ENCODE measurements at regions not wholly inside any gene's neighbourhood (a gene's known extent, or its start where the extent isn't known, plus 50 kb on each side); places are given as distances from the start of the nearest gene placed in this dataset.

GRCh38 chr12:107477018-107477417 lies 208.6 kb upstream of the PWP1 start:
- no peaks in the 10 kb centered on the region for H3K36me3 ChIP-seq (ENCODE audit: control insufficient read depth, insufficient read depth, low read length)
- DNase-seq (ENCODE audit: extremely low read depth in 1 of 4, low spot score in 3 of 4) (no peak), ATAC-seq (no peak), FAIRE-seq (no peak)
- no peak overlapping the region for H2AFZ ChIP-seq (ENCODE audit: low read depth, low read length)
- ChIA-PET CTCF (ENCODE audit: low intra/inter-chr PET ratio) (no interaction called here), POLR2A (interaction anchor here (0.6 kb wide), 1 partner anchor 9 kb away, joined by 3 read pairs; no protein-coding TSS in a partner anchor)
- in situ Hi-C loops (cut with MboI) (no loop called here), intact Hi-C loops (cut with micrococcal nuclease) (no loop called here)
- H3K9me1 ChIP-seq (ENCODE audit: control insufficient read depth, insufficient read depth, low read length), result no peaks in the 10 kb centered on the region
- H3K4me2 ChIP-seq (ENCODE audit: insufficient read depth, low read length), result no peak overlapping the region
- BruUV-seq (replicated peaks), result no TSS peak
- H3K27me3 ChIP-seq (ENCODE audit: control insufficient read depth in 2 of 2, insufficient read depth in 2 of 2, low read length in 2 of 2), result no peaks in the 10 kb centered on the region; a peak in 2 of 5 replicates
- no peak overlapping the region for H3K9ac ChIP-seq (ENCODE audit: insufficient read depth in 1 of 2, low read depth in 2 of 2, low read length in 2 of 2)
- no peaks in the 10 kb centered on the region for H3K4me1 ChIP-seq (replicated peaks in 1 of 2; ENCODE audit: control insufficient read depth in 2 of 2, insufficient read depth in 2 of 2, low read length in 2 of 2)
- H4K20me1 ChIP-seq (replicated peaks; ENCODE audit: control insufficient read depth, insufficient read depth, low read length), result no peaks in the 10 kb centered on the region; the same call in 1 of the 2 replicates
- H3K79me2 ChIP-seq (ENCODE audit: control insufficient read depth, insufficient read depth, low read length), result no peaks in the 10 kb centered on the region
- no peak for TF ChIP-seq MTF1 (CRISPR knock-in tag; IDR thresholded peaks at IDR 0.05; ENCODE audit: borderline replicate concordance)
- H3K9me3 ChIP-seq (replicated peaks; ENCODE audit: control insufficient read depth, insufficient read depth, low read depth, low read length), result no peaks in the 10 kb centered on the region
- H3K4me3 ChIP-seq, result no peak overlapping the region
- WGBS (ENCODE audit: insufficient coverage, low coverage, missing lambda C conversion rate), result 0% methylated on average over 7 of the region's 7 CpGs
- H3K27ac ChIP-seq (ENCODE audit: extremely low read depth, low read depth, low read length), result no peak overlapping the region

DNA sequence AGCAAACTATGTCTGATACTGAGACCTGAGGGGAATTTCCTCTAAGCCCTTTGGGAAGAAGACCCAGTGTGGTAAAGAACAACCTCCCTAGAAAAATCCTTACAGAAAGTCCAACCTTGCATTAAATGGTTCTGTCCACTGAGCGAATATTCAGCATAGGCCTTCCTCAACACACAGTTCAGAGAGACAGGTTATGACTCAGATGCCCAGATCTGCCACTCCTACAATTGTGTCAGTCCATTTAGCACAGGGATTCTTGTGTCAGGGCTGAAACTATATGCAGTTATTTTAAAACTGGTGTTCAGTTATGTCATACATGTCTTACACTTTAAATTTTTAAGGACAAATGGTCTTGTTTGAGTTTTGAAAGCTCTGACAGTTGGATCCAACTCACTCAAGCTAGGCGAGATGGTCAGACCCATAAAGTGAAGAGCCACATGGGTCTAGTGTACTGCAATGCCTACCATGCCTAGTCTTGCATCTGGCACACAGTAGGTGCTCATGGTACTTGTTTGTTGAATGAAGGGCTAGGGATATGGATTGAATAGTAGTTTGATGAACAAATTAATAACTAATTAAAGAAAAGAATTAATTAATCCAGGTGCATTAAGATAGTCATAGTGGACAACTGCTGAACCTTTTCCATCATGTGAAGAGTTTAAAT lies 207.5 kb upstream of the PWP1 start:
- H3K4me1 ChIP-seq (replicated peaks in 1 of 2; ENCODE audit: control insufficient read depth in 2 of 2, insufficient read depth in 2 of 2, low read length in 2 of 2), result no peaks in the 10 kb centered on the region
- no peaks in the 10 kb centered on the region for H3K36me3 ChIP-seq (ENCODE audit: control insufficient read depth, insufficient read depth, low read length)
- ATAC-seq (no peak), FAIRE-seq (no peak), DNase-seq (ENCODE audit: extremely low read depth in 1 of 4, low spot score in 3 of 4) (no peak)
- BruUV-seq (replicated peaks), result no TSS peak
- no peak overlapping the region for H2AFZ ChIP-seq (ENCODE audit: low read depth, low read length)
- in situ Hi-C loops (cut with MboI), result no loop called here
- POLR2A ChIA-PET, result no interaction called here
- no peaks in the 10 kb centered on the region for H3K79me2 ChIP-seq (ENCODE audit: control insufficient read depth, insufficient read depth, low read length)
- H4K20me1 ChIP-seq (replicated peaks; ENCODE audit: control insufficient read depth, insufficient read depth, low read length), result no peaks in the 10 kb centered on the region; the same call in 1 of the 2 replicates
- CTCF ChIA-PET (ENCODE audit: low intra/inter-chr PET ratio), result no interaction called here
- H3K4me2 ChIP-seq (ENCODE audit: insufficient read depth, low read length), result no peak overlapping the region
- TF ChIP-seq ADNP (tag; IDR thresholded peaks at IDR 0.05) (no peak), PYGO2 (tag; IDR thresholded peaks at IDR 0.05) (no peak), SFPQ (IDR thresholded peaks at IDR 0.05; ENCODE audit: low read depth, low read length) (no peak), KLF6 (CRISPR knock-in tag; IDR thresholded peaks at IDR 0.05; ENCODE audit: borderline replicate concordance) (no peak), GTF2A2 (tag; IDR thresholded peaks at IDR 0.05) (no peak), ELF1 (tag; IDR thresholded peaks at IDR 0.05) (no peak), E2F3 (CRISPR knock-in tag; IDR thresholded peaks at IDR 0.05) (no peak), LCOR (CRISPR knock-in tag; IDR thresholded peaks at IDR 0.05) (no peak)
- TF ChIP-seq, protein P1, sequence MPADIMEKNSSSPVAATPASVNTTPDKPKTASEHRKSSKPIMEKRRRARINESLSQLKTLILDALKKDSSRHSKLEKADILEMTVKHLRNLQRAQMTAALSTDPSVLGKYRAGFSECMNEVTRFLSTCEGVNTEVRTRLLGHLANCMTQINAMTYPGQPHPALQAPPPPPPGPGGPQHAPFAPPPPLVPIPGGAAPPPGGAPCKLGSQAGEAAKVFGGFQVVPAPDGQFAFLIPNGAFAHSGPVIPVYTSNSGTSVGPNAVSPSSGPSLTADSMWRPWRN (IDR thresholded peaks at IDR 0.05; ENCODE audit: low read depth), result no peak
- H3K9me1 ChIP-seq (ENCODE audit: control insufficient read depth, insufficient read depth, low read length), result no peaks in the 10 kb centered on the region
- H3K9ac ChIP-seq (ENCODE audit: insufficient read depth in 1 of 2, low read depth in 2 of 2, low read length in 2 of 2), result no peak overlapping the region
- H3K27me3 ChIP-seq (ENCODE audit: control insufficient read depth in 2 of 2, insufficient read depth in 2 of 2, low read length in 2 of 2), result no peaks in the 10 kb centered on the region; a peak in 2 of 5 replicates
- no peaks in the 10 kb centered on the region for H3K9me3 ChIP-seq (replicated peaks; ENCODE audit: control insufficient read depth, insufficient read depth, low read depth, low read length)
- 0% methylated on average over 2 of the region's 2 CpGs for WGBS (ENCODE audit: insufficient coverage, low coverage, missing lambda C conversion rate)
- no peak overlapping the region for H3K27ac ChIP-seq (ENCODE audit: extremely low read depth, low read depth, low read length)
- H3K4me3 ChIP-seq, result no peak overlapping the region
- intact Hi-C loops (cut with micrococcal nuclease), result no loop called here
